Osteoblast (primary cell): ENCODE measurements at regions not wholly inside any gene's neighbourhood (a gene's known extent, or its start where the extent isn't known, plus 50 kb on each side); places are given as distances from the start of the nearest gene placed in this dataset.

Experiments used
- DNase-seq: peaks from one replicate; pipeline ENCODE4 v3.0.0; 2011; ENCODE audit warnings: low spot score, mixed read lengths; ENCODE audit not compliant: insufficient read length; ENCODE audit errors: missing footprints
- H2AFZ ChIP-seq: 2 replicates; pipeline ENCODE4 v1.6.0; 2011; ENCODE audit warnings: mild to moderate bottlenecking, low read length
- H3K27ac ChIP-seq: 2 replicates; pipeline ENCODE4 v1.5.1; 2011; ENCODE audit warnings: mild to moderate bottlenecking, low read depth, low read length, moderate library complexity
- H3K27me3 ChIP-seq: 2 replicates; pipeline ENCODE4 v1.6.0; 2012; ENCODE audit warnings: mild to moderate bottlenecking, control low read depth, inconsistent platforms, low read length, moderate library complexity; ENCODE audit not compliant: insufficient read depth
- H3K36me3 ChIP-seq: 2 replicates; pipeline ENCODE4 v1.5.1; 2011; ENCODE audit warnings: mild to moderate bottlenecking, low read length, control low read depth, moderate library complexity; ENCODE audit not compliant: insufficient read depth
- H3K4me1 ChIP-seq: 2 replicates; pipeline ENCODE4 v1.5.1; 2011; ENCODE audit warnings: mild to moderate bottlenecking, low read length, control low read depth, moderate library complexity; ENCODE audit not compliant: insufficient read depth
- H3K4me2 ChIP-seq: 2 replicates; pipeline ENCODE4 v1.6.0; 2011; ENCODE audit warnings: mild to moderate bottlenecking, low read length; ENCODE audit not compliant: insufficient read depth
- H3K4me3 ChIP-seq: fragments of 200-600 bp; sonication (generic); 3 replicates; pipeline ENCODE4 v1.5.1; 2012; ENCODE audit warnings: mild to moderate bottlenecking, low read length, inconsistent platforms; ENCODE audit not compliant: insufficient read depth
- H3K79me2 ChIP-seq: 2 replicates; pipeline ENCODE4 v1.6.0; 2012; ENCODE audit warnings: mild to moderate bottlenecking, low read length, control low read depth, inconsistent platforms; ENCODE audit not compliant: insufficient read depth
- H3K9me3 ChIP-seq: 2 replicates; pipeline ENCODE4 v1.5.1; 2011; ENCODE audit warnings: low read depth, low read length, control low read depth
- H4K20me1 ChIP-seq: 2 replicates; pipeline ENCODE4 v1.6.0; 2012; ENCODE audit warnings: mild to moderate bottlenecking, low read length, control low read depth; ENCODE audit not compliant: insufficient read depth
- CTCF ChIP-seq: IDR thresholded peaks from 2 replicates; pipeline ENCODE4 v1.5.1; 2011; ENCODE audit warnings: mild to moderate bottlenecking, low read depth, low read length, moderate library complexity; ENCODE audit errors: extremely low read depth

- no peaks in the 10 kb centered on the region for H3K9me3 ChIP-seq
- no peak overlapping the region for H3K4me2 ChIP-seq
- H3K27me3 ChIP-seq = no peaks in the 10 kb centered on the region
- H3K4me3 ChIP-seq = no peak overlapping the region
- H2AFZ ChIP-seq = no peak overlapping the region
- H3K27ac ChIP-seq = no peak overlapping the region
- H3K79me2 ChIP-seq = no peaks in the 10 kb centered on the region
- no peaks in the 10 kb centered on the region for H3K4me1 ChIP-seq
- no peaks in the 10 kb centered on the region for H4K20me1 ChIP-seq
- no peaks in the 10 kb centered on the region for H3K36me3 ChIP-seq
- TF ChIP-seq CTCF = no peak
- no peak for DNase-seq
Observed at GRCh38 chr2:164102366-164102765, 366.6 kb upstream of the FIGN start.

- Histone ChIP-seq H3K27me3 (no peaks in the 10 kb centered on the region), H3K4me2 (no peak overlapping the region), H2AFZ (no peak overlapping the region), H4K20me1 (no peaks in the 10 kb centered on the region), H3K4me1 (no peaks in the 10 kb centered on the region), H3K4me3 (no peak overlapping the region), H3K79me2 (no peaks in the 10 kb centered on the region), H3K9me3 (no peaks in the 10 kb centered on the region), H3K36me3 (no peaks in the 10 kb centered on the region), H3K27ac (no peak overlapping the region)
- DNase-seq = no peak
- TF ChIP-seq CTCF = no peak
Observed at GRCh38 chr2:164091673-164092072, 355.9 kb upstream of the FIGN start.

- Histone ChIP-seq H3K4me2 (no peak overlapping the region), H3K4me3 (no peak overlapping the region), H3K79me2 (no peaks in the 10 kb centered on the region), H4K20me1 (no peaks in the 10 kb centered on the region), H3K9me3 (no peaks in the 10 kb centered on the region), H3K27me3 (no peaks in the 10 kb centered on the region), H2AFZ (no peak overlapping the region), H3K36me3 (no peaks in the 10 kb centered on the region), H3K27ac (no peak overlapping the region), H3K4me1 (no peaks in the 10 kb centered on the region)
- TF ChIP-seq CTCF = no peak
- DNase-seq = no peak
Observed at GRCh38 chr2:164090533-164090932, 354.7 kb upstream of the FIGN start.

GRCh38 chr2:164084066-164084465 is 348.3 kb upstream of the FIGN start:
- Histone ChIP-seq H3K27ac (no peak overlapping the region), H3K79me2 (no peaks in the 10 kb centered on the region), H3K27me3 (no peaks in the 10 kb centered on the region), H3K4me2 (no peak overlapping the region), H3K4me3 (no peak overlapping the region), H3K4me1 (no peaks in the 10 kb centered on the region), H3K36me3 (no peaks in the 10 kb centered on the region), H2AFZ (no peak overlapping the region), H3K9me3 (no peaks in the 10 kb centered on the region), H4K20me1 (no peaks in the 10 kb centered on the region)
- DNase-seq = peak; percentile 15
- TF ChIP-seq CTCF = no peak
